ENCODE measurements at regions not wholly inside any gene's neighbourhood (a gene's known extent, or its start where the extent isn't known, plus 50 kb on each side); places are given as distances from the start of the nearest gene placed in this dataset.

DNA sequence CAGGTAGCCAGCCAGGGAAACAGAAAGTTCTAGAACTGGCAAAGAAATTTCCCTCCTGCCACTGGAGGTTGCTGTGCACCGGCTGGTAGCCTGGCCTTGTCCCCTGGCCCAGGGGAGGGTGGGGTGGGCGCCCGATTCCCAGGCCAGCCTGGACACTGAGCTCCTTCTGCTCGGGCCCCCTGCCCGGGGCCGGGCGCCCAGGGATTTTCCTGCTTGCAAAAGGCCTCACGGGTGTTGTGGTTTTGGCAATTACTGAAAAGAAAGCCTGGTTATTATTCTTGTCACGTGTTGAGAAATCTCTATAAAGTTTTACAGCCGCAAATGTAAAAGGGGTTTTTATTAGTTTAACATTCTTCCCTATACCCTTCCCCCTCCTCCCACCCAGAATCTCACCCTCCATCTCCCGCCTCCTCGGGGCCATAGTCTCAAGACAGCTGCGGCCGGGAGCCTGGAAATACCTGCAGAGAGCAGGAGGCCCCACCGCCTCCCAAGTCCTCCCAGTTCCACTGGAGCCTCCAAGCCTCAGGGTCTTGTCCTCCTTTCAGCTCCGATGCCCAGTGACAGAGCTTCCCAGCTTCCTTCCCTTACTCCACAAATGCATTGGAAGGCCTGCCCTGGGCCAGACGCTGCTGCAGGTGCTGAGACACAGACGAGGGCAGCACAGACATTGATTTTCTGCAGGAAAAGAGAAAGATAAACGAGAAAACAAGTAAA is 1515.6 kb downstream of the TBC1D22A start:
- H3K4me2 ChIP-seq (ENCODE audit: low read depth, low read length, poor library complexity, severe bottlenecking): no peak overlapping the region
- TF ChIP-seq, protein P1, sequence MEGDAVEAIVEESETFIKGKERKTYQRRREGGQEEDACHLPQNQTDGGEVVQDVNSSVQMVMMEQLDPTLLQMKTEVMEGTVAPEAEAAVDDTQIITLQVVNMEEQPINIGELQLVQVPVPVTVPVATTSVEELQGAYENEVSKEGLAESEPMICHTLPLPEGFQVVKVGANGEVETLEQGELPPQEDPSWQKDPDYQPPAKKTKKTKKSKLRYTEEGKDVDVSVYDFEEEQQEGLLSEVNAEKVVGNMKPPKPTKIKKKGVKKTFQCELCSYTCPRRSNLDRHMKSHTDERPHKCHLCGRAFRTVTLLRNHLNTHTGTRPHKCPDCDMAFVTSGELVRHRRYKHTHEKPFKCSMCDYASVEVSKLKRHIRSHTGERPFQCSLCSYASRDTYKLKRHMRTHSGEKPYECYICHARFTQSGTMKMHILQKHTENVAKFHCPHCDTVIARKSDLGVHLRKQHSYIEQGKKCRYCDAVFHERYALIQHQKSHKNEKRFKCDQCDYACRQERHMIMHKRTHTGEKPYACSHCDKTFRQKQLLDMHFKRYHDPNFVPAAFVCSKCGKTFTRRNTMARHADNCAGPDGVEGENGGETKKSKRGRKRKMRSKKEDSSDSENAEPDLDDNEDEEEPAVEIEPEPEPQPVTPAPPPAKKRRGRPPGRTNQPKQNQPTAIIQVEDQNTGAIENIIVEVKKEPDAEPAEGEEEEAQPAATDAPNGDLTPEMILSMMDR (IDR thresholded peaks at IDR 0.05; ENCODE audit: insufficient read depth, low read length, poor library complexity, severe bottlenecking): no peak
- no peak for TF ChIP-seq EZH2phosphoT487 (conservative IDR thresholded peaks at IDR 0.05; ENCODE audit: low read length)
- no peaks in the 10 kb centered on the region for H3F3A ChIP-seq (ENCODE audit: insufficient read depth)
- no peak overlapping the region for H3K9ac ChIP-seq (ENCODE audit: low read length)
- no peaks in the 10 kb centered on the region for H3K9me3 ChIP-seq (ENCODE audit: insufficient read depth, low read length)
- no peaks in the 10 kb centered on the region for H3K9me2 ChIP-seq (replicated peaks; ENCODE audit: insufficient read depth, low read length)
- H3K79me2 ChIP-seq (ENCODE audit: insufficient read depth, low read length): no peaks in the 10 kb centered on the region
- H2AFZ ChIP-seq (ENCODE audit: low read depth, low read length, severe bottlenecking): no peak overlapping the region
- H3K4me3 ChIP-seq (ENCODE audit: insufficient read depth, low read length, poor library complexity, severe bottlenecking): no peak overlapping the region
- H3K36me3 ChIP-seq (ENCODE audit: low read length): no peaks in the 10 kb centered on the region
- no peaks in the 10 kb centered on the region for H3K27me3 ChIP-seq (ENCODE audit: low read length)
- no peak overlapping the region for H3K27ac ChIP-seq (ENCODE audit: low read depth, low read length)
- no peaks in the 10 kb centered on the region for H4K20me1 ChIP-seq (ENCODE audit: low read depth, low read length)

DNA sequence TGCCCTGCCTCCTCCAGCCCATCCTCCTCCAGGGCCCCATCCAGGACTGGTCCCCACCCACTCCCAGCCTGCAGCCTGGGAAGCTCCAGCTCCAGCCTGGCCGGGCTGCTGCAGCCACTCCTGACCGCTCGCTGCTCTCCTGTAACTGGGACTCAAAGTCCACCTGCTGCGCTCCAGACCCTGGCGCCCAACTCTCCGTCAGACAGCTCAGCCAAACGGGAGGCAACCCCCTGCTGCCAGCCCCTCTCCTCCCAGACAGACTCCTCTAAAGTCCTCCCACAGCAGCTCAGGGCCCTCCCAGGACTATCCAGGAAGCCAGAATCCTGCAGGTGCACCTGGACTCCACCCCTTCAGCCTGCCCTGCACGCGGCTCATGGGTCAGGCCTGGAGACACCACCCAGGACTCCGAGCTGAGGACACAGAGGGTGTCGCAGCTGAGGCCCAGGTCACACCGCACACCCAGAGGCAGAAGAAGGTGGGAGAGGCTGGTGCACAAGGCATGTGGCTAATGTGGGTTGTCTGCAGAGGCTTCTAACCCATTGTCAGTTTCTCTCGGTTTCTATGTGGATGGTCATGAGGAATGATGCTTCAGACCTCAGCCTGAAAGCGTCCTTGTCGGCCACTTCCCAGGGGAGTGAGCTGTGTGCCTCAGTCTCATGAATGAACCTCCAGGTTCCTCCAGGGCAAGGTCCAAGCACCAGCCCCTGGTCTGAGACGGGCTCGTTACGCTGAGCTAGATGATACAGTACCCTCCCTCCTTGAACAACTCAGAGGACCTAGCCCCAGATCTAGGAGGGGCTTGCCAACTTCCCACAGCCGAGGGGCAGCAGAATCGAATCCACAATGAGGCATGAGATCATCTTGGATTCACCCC is 1514.8 kb downstream of the TBC1D22A start:
- Histone ChIP-seq H3K4me3 (ENCODE audit: insufficient read depth, low read length, poor library complexity, severe bottlenecking) (no peak overlapping the region), H3K9me3 (ENCODE audit: insufficient read depth, low read length) (no peaks in the 10 kb centered on the region), H3F3A (ENCODE audit: insufficient read depth) (no peaks in the 10 kb centered on the region), H3K27me3 (ENCODE audit: low read length) (no peaks in the 10 kb centered on the region), H3K9ac (ENCODE audit: low read length) (no peak overlapping the region), H2AFZ (ENCODE audit: low read depth, low read length, severe bottlenecking) (no peak overlapping the region), H3K9me2 (replicated peaks; ENCODE audit: insufficient read depth, low read length) (no peaks in the 10 kb centered on the region), H3K79me2 (ENCODE audit: insufficient read depth, low read length) (no peaks in the 10 kb centered on the region), H3K36me3 (ENCODE audit: low read length) (no peaks in the 10 kb centered on the region), H4K20me1 (ENCODE audit: low read depth, low read length) (no peaks in the 10 kb centered on the region), H3K27ac (ENCODE audit: low read depth, low read length) (no peak overlapping the region), H3K4me2 (ENCODE audit: low read depth, low read length, poor library complexity, severe bottlenecking) (no peak overlapping the region)
- no peak for TF ChIP-seq EZH2phosphoT487 (conservative IDR thresholded peaks at IDR 0.05; ENCODE audit: low read length)
- TF ChIP-seq, protein P1 (IDR thresholded peaks at IDR 0.05; ENCODE audit: insufficient read depth, low read length, poor library complexity, severe bottlenecking): no peak

- H4K20me1 ChIP-seq (ENCODE audit: low read depth, low read length): no peaks in the 10 kb centered on the region
- no peaks in the 10 kb centered on the region for H3K27me3 ChIP-seq (ENCODE audit: low read length)
- H3K27ac ChIP-seq (ENCODE audit: low read depth, low read length): no peak overlapping the region
- TF ChIP-seq, protein P1 (IDR thresholded peaks at IDR 0.05; ENCODE audit: insufficient read depth, low read length, poor library complexity, severe bottlenecking): no peak
- TF ChIP-seq EZH2phosphoT487 (conservative IDR thresholded peaks at IDR 0.05; ENCODE audit: low read length): no peak
- H3K9me3 ChIP-seq (ENCODE audit: insufficient read depth, low read length): no peaks in the 10 kb centered on the region
- H3F3A ChIP-seq (ENCODE audit: insufficient read depth): no peaks in the 10 kb centered on the region
- no peak overlapping the region for H3K9ac ChIP-seq (ENCODE audit: low read length)
- no peaks in the 10 kb centered on the region for H3K79me2 ChIP-seq (ENCODE audit: insufficient read depth, low read length)
- no peaks in the 10 kb centered on the region for H3K9me2 ChIP-seq (replicated peaks; ENCODE audit: insufficient read depth, low read length)
- no peak overlapping the region for H2AFZ ChIP-seq (ENCODE audit: low read depth, low read length, severe bottlenecking)
- no peaks in the 10 kb centered on the region for H3K36me3 ChIP-seq (ENCODE audit: low read length)
- H3K4me2 ChIP-seq (ENCODE audit: low read depth, low read length, poor library complexity, severe bottlenecking): no peak overlapping the region
- H3K4me3 ChIP-seq (ENCODE audit: insufficient read depth, low read length, poor library complexity, severe bottlenecking): no peak overlapping the region
Observed at GRCh38 chr22:48275412-48275811, 1513.0 kb downstream of the TBC1D22A start.
